ENCODE measurements at regions not wholly inside any gene's neighbourhood (a gene's known extent, or its start where the extent isn't known, plus 50 kb on each side); places are given as distances from the start of the nearest gene placed in this dataset.

- no peak for FAIRE-seq
- no peak for DNase-seq (ENCODE audit: insufficient read length)
- TF ChIP-seq TAF1 (IDR thresholded peaks at IDR 0.05; ENCODE audit: borderline replicate concordance, low read depth, low read length) (no peak), POLR2A (IDR thresholded peaks at IDR 0.05; ENCODE audit: low read depth, low read length) (no peak), POLR2AphosphoS5 (IDR thresholded peaks at IDR 0.05; ENCODE audit: low read depth, low read length) (no peak)
Observed at GRCh38 chr1:30322859-30323257, 400.5 kb downstream of the MATN1 start.

GRCh38 chr1:30321996-30322858, 401.2 kb downstream of the MATN1 start:
- TF ChIP-seq POLR2A (IDR thresholded peaks at IDR 0.05; ENCODE audit: low read depth, low read length) = no peak
- no peak for FAIRE-seq
- no peak for DNase-seq (ENCODE audit: insufficient read length)

GRCh38 chr1:30321246-30321910, 402.0 kb downstream of the MATN1 start:
- no peak for TF ChIP-seq POLR2AphosphoS5 (IDR thresholded peaks at IDR 0.05; ENCODE audit: low read depth, low read length)
- no peak for TF ChIP-seq TAF1 (IDR thresholded peaks at IDR 0.05; ENCODE audit: borderline replicate concordance, low read depth, low read length)
- no peak for TF ChIP-seq POLR2A (IDR thresholded peaks at IDR 0.05; ENCODE audit: low read depth, low read length)
- FAIRE-seq (no peak), DNase-seq (ENCODE audit: insufficient read length) (no peak)

- no peak for TF ChIP-seq POLR2AphosphoS5 (IDR thresholded peaks at IDR 0.05; ENCODE audit: low read depth, low read length)
- no peak for TF ChIP-seq TAF1 (IDR thresholded peaks at IDR 0.05; ENCODE audit: borderline replicate concordance, low read depth, low read length)
- TF ChIP-seq POLR2A (IDR thresholded peaks at IDR 0.05; ENCODE audit: low read depth, low read length) = no peak
- no peak for DNase-seq (ENCODE audit: insufficient read length)
- no peak for FAIRE-seq
Observed at GRCh38 chr1:30320581-30320890, 402.8 kb downstream of the MATN1 start.

- TF ChIP-seq POLR2A (IDR thresholded peaks at IDR 0.05; ENCODE audit: low read depth, low read length) (no peak), TAF1 (IDR thresholded peaks at IDR 0.05; ENCODE audit: borderline replicate concordance, low read depth, low read length) (no peak), POLR2AphosphoS5 (IDR thresholded peaks at IDR 0.05; ENCODE audit: low read depth, low read length) (no peak)
- no peak for DNase-seq (ENCODE audit: insufficient read length)
- no peak for FAIRE-seq
Observed at GRCh38 chr1:30319765-30320580, 403.4 kb downstream of the MATN1 start.

- DNase-seq (ENCODE audit: insufficient read length) = no peak
- FAIRE-seq = no peak
- TF ChIP-seq TAF1 (IDR thresholded peaks at IDR 0.05; ENCODE audit: borderline replicate concordance, low read depth, low read length) = no peak
Observed at GRCh38 chr1:30318864-30319718, 404.3 kb downstream of the MATN1 start.

GRCh38 chr1:30318413-30318812, 405.0 kb downstream of the MATN1 start:
- TF ChIP-seq TAF1 (IDR thresholded peaks at IDR 0.05; ENCODE audit: borderline replicate concordance, low read depth, low read length) = no peak
- TF ChIP-seq POLR2AphosphoS5 (IDR thresholded peaks at IDR 0.05; ENCODE audit: low read depth, low read length) = no peak
- TF ChIP-seq POLR2A (IDR thresholded peaks at IDR 0.05; ENCODE audit: low read depth, low read length) = no peak
- no peak for DNase-seq (ENCODE audit: insufficient read length)
- FAIRE-seq = no peak

- TF ChIP-seq POLR2AphosphoS5 (IDR thresholded peaks at IDR 0.05; ENCODE audit: low read depth, low read length) (no peak), POLR2A (IDR thresholded peaks at IDR 0.05; ENCODE audit: low read depth, low read length) (no peak), TAF1 (IDR thresholded peaks at IDR 0.05; ENCODE audit: borderline replicate concordance, low read depth, low read length) (no peak)
- DNase-seq (ENCODE audit: insufficient read length) = no peak
- no peak for FAIRE-seq
Observed at GRCh38 chr1:30317921-30318320, 405.5 kb downstream of the MATN1 start.

- FAIRE-seq = no peak
- TF ChIP-seq POLR2A (IDR thresholded peaks at IDR 0.05; ENCODE audit: low read depth, low read length) (no peak), POLR2AphosphoS5 (IDR thresholded peaks at IDR 0.05; ENCODE audit: low read depth, low read length) (no peak), TAF1 (IDR thresholded peaks at IDR 0.05; ENCODE audit: borderline replicate concordance, low read depth, low read length) (no peak)
- DNase-seq (ENCODE audit: insufficient read length) = no peak
Observed at GRCh38 chr1:30316056-30316455, 407.3 kb downstream of the MATN1 start.

GRCh38 chr1:30315185-30315960, 408.0 kb downstream of the MATN1 start:
- no peak for FAIRE-seq
- no peak for TF ChIP-seq TAF1 (IDR thresholded peaks at IDR 0.05; ENCODE audit: borderline replicate concordance, low read depth, low read length)
- TF ChIP-seq POLR2A (IDR thresholded peaks at IDR 0.05; ENCODE audit: low read depth, low read length) = no peak
- TF ChIP-seq POLR2AphosphoS5 (IDR thresholded peaks at IDR 0.05; ENCODE audit: low read depth, low read length) = no peak
- DNase-seq (ENCODE audit: insufficient read length) = no peak
